Activated effector memory CD4-positive, alpha-beta T cell treated with anti-CD3 and anti-CD28 coated beads, Interleukin-2, amount 50 U/mL, for 16 hours (primary cell): ENCODE measurements at regions not wholly inside any gene's neighbourhood (a gene's known extent, or its start where the extent isn't known, plus 50 kb on each side); places are given as distances from the start of the nearest gene placed in this dataset.
A peak's percentile ranks its signal among the peaks of the same experiment; 100 is the strongest.
"Not testable (repeated sequence)": the region's sequence is repeated elsewhere in the genome, so short reads cannot be mapped to it uniquely, and the experiment has no call there.

Experiments
- DNase-seq: peaks from one replicate; pipeline ENCODE4 v3.0.0-alpha.2; 2020

GRCh38 chr11:95641495-95641894, 148.1 kb downstream of the FAM76B start:
- DNase-seq: peak; percentile 64

GRCh38 chr11:95638501-95638900, 151.1 kb downstream of the FAM76B start:
- DNase-seq: no peak

GRCh38 chr11:95625164-95625900, 164.2 kb downstream of the FAM76B start:
- DNase-seq: no peak

- DNase-seq: no peak
Observed at GRCh38 chr11:95616256-95616804, 173.3 kb downstream of the FAM76B start.

- no peak for DNase-seq
Observed at GRCh38 chr11:95611827-95612226, 177.8 kb downstream of the FAM76B start.

GRCh38 chr11:95610185-95610584, 179.4 kb downstream of the FAM76B start:
- DNase-seq: not testable (repeated sequence)

GRCh38 chr11:95608093-95608492, 181.5 kb downstream of the FAM76B start:
- DNase-seq: no peak

- no peak for DNase-seq
Observed at GRCh38 chr11:95606824-95607223, 182.8 kb downstream of the FAM76B start.

- no peak for DNase-seq
Observed at GRCh38 chr11:95605271-95605940, 184.2 kb downstream of the FAM76B start.

GRCh38 chr11:95599959-95600586, 189.5 kb downstream of the FAM76B start:
- no peak for DNase-seq

- DNase-seq: no peak
Observed at GRCh38 chr11:95595973-95596489, 193.6 kb downstream of the FAM76B start.

- DNase-seq: no peak
Observed at GRCh38 chr11:95595541-95595940, 194.0 kb downstream of the FAM76B start.

- no peak for DNase-seq
Observed at GRCh38 chr11:95593111-95593510, 196.5 kb downstream of the FAM76B start.

GRCh38 chr11:95592471-95592870, 197.1 kb downstream of the FAM76B start:
- no peak for DNase-seq

GRCh38 chr11:95589893-95590612, 199.5 kb downstream of the FAM76B start:
- DNase-seq: no peak

- no peak for DNase-seq
Observed at GRCh38 chr11:95588821-95589220, 200.8 kb downstream of the FAM76B start.

GRCh38 chr11:95586661-95587060, 202.9 kb downstream of the FAM76B start:
- no peak for DNase-seq

- no peak for DNase-seq
Observed at GRCh38 chr11:95586155-95586554, 203.4 kb downstream of the FAM76B start.

GRCh38 chr11:95585752-95586077, 203.9 kb downstream of the FAM76B start:
- no peak for DNase-seq

- no peak for DNase-seq
Observed at GRCh38 chr11:95585069-95585751, 204.4 kb downstream of the FAM76B start.

GRCh38 chr11:95584589-95584988, 205.0 kb downstream of the FAM76B start:
- DNase-seq: no peak

- no peak for DNase-seq
Observed at GRCh38 chr11:95584180-95584579, 205.4 kb downstream of the FAM76B start.
